H9 (cell line): ENCODE measurements at regions not wholly inside any gene's neighbourhood (a gene's known extent, or its start where the extent isn't known, plus 50 kb on each side); places are given as distances from the start of the nearest gene placed in this dataset.

Experiments used
- DNase-seq: peaks from one replicate; pipeline ENCODE4 v3.0.0-alpha.2; 2017
- H2AFZ ChIP-seq: one replicate; pipeline ENCODE4 v1.6.1; 2013; ENCODE audit warnings: mild to moderate bottlenecking, low read length, control low read depth, moderate library complexity
- H2AK5ac ChIP-seq: 2 replicates; pipeline ENCODE4 v1.6.1; 2013; ENCODE audit warnings: low read length, control low read depth, mixed read lengths; ENCODE audit not compliant: insufficient read length
- H2BK120ac ChIP-seq: one replicate; pipeline ENCODE4 v1.6.1; 2013; ENCODE audit warnings: low read depth, mild to moderate bottlenecking, low read length, control low read depth, inconsistent platforms; ENCODE audit not compliant: poor library complexity, severe bottlenecking
- H2BK12ac ChIP-seq: 2 replicates; pipeline ENCODE4 v1.6.1; 2013; ENCODE audit warnings: low read length, control low read depth, mixed read lengths, low read depth; ENCODE audit not compliant: insufficient read length
- H2BK15ac ChIP-seq: 2 replicates; pipeline ENCODE4 v1.6.1; 2013; ENCODE audit warnings: low read depth, low read length, control low read depth
- H2BK20ac ChIP-seq: one replicate; pipeline ENCODE4 v1.6.1; 2013; ENCODE audit warnings: low read depth, mild to moderate bottlenecking, low read length, control low read depth, inconsistent platforms; ENCODE audit not compliant: poor library complexity, severe bottlenecking
- H2BK5ac ChIP-seq: 2 replicates; pipeline ENCODE4 v1.6.1; 2013; ENCODE audit warnings: low read length, control low read depth, mixed read lengths; ENCODE audit not compliant: insufficient read length
- H3K14ac ChIP-seq: 2 replicates; pipeline ENCODE4 v1.6.1; 2013; ENCODE audit warnings: low read length, control low read depth; ENCODE audit not compliant: insufficient read depth
- H3K18ac ChIP-seq: 2 replicates; pipeline ENCODE4 v1.6.1; 2013; ENCODE audit warnings: low read depth, mild to moderate bottlenecking, mixed read lengths, low read length, control low read depth; ENCODE audit not compliant: insufficient read length
- H3K23ac ChIP-seq: 2 replicates; pipeline ENCODE4 v1.6.1; 2013; ENCODE audit warnings: low read length, control low read depth, mixed read lengths, low read depth; ENCODE audit not compliant: insufficient read length
- H3K23me2 ChIP-seq: 2 replicates; pipeline ENCODE4 v1.6.1; 2013; ENCODE audit warnings: low read depth, mild to moderate bottlenecking, mixed read lengths, low read length, control low read depth; ENCODE audit not compliant: insufficient read length, poor library complexity, severe bottlenecking
- H3K27ac ChIP-seq: 2 replicates; pipeline ENCODE4 v1.5.1; 2013; ENCODE audit warnings: low read length, control low read depth, mixed read lengths, low read depth; ENCODE audit not compliant: insufficient read length
- H3K27me3 ChIP-seq: 2 replicates; pipeline ENCODE4 v1.6.1; 2013; ENCODE audit warnings: low read length, control low read depth, inconsistent platforms; ENCODE audit not compliant: insufficient read depth
- H3K4ac ChIP-seq: 2 replicates; pipeline ENCODE4 v1.6.1; 2013; ENCODE audit warnings: low read depth, mild to moderate bottlenecking, control low read depth, inconsistent platforms, low read length, moderate library complexity
- H3K4me1 ChIP-seq: 2 replicates; pipeline ENCODE4 v1.6.1; 2013; ENCODE audit warnings: low read length, control low read depth, inconsistent platforms; ENCODE audit not compliant: insufficient read depth
- H3K4me2 ChIP-seq: 2 replicates; pipeline ENCODE4 v1.6.1; 2013; ENCODE audit warnings: low read length, control low read depth, mixed read lengths; ENCODE audit not compliant: insufficient read length, insufficient read depth
- H3K56ac ChIP-seq: 2 replicates; pipeline ENCODE4 v1.6.1; 2013; ENCODE audit warnings: low read depth, mild to moderate bottlenecking, mixed read lengths, low read length, control low read depth; ENCODE audit not compliant: insufficient read length
- H3K79me1 ChIP-seq: 2 replicates; pipeline ENCODE4 v1.6.1; 2013; ENCODE audit warnings: low read depth, mild to moderate bottlenecking, moderate library complexity, low read length, control low read depth, inconsistent platforms; ENCODE audit not compliant: insufficient read depth, poor library complexity, severe bottlenecking
- H3K79me2 ChIP-seq: 2 replicates; pipeline ENCODE4 v1.6.1; 2013; ENCODE audit warnings: low read length, control low read depth, inconsistent platforms; ENCODE audit not compliant: insufficient read depth
- H3K9ac ChIP-seq: 2 replicates; pipeline ENCODE4 v1.6.1; 2013; ENCODE audit warnings: low read length, control low read depth, mixed read lengths; ENCODE audit not compliant: insufficient read length; ENCODE audit errors: extremely low read depth
- H3K9me3 ChIP-seq: one replicate; pipeline ENCODE4 v1.6.1; 2013; ENCODE audit warnings: low read depth, low read length, inconsistent platforms; ENCODE audit not compliant: control insufficient read depth
- H3T11ph ChIP-seq: one replicate; pipeline ENCODE4 v1.6.1; 2013; ENCODE audit warnings: mild to moderate bottlenecking, low read length, control low read depth, inconsistent platforms
- H4K20me1 ChIP-seq: one replicate; pipeline ENCODE4 v1.6.1; 2013; ENCODE audit not compliant: control insufficient read depth, insufficient read length, insufficient read depth
- H4K5ac ChIP-seq: 2 replicates; pipeline ENCODE4 v1.6.1; 2013; ENCODE audit warnings: low read depth, mild to moderate bottlenecking, mixed read lengths, low read length, control low read depth; ENCODE audit not compliant: insufficient read length
- H4K8ac ChIP-seq: replicated peaks from 2 replicates; pipeline ENCODE4 v1.6.1; 2013; ENCODE audit warnings: low read length, control low read depth, mixed read lengths, low read depth; ENCODE audit not compliant: insufficient read length
- H4K91ac ChIP-seq: 2 replicates; pipeline ENCODE4 v1.6.1; 2013; ENCODE audit warnings: low read depth, mild to moderate bottlenecking, moderate library complexity, mixed read lengths, low read length, control low read depth; ENCODE audit not compliant: insufficient read length
- H3K27ac Mint-ChIP-seq, 3 experiments: 2 replicates in 2 of 3; 3 replicates in 1 of 3; pipeline ENCODE4 v1.8.0; 2020 to 2021; ENCODE audit warnings: mixed read lengths in 3 of 3, mild to moderate bottlenecking in 1 of 3, moderate library complexity in 1 of 3
- H3K27me3 Mint-ChIP-seq: 2 replicates; pipeline ENCODE4 v1.8.0; 2021; ENCODE audit warnings: low read depth, mild to moderate bottlenecking, moderate library complexity, mixed read lengths
- H3K36me3 Mint-ChIP-seq, 3 experiments: 2 replicates in 2 of 3; 3 replicates in 1 of 3; pipeline ENCODE4 v1.8.0; 2020 to 2021; ENCODE audit warnings: low read depth in 3 of 3, mixed read lengths in 3 of 3; ENCODE audit not compliant: insufficient read depth in 1 of 3
- H3K4me1 Mint-ChIP-seq, 2 experiments: 2 replicates each; pipeline ENCODE4 v1.8.0; 2020; ENCODE audit warnings: mixed read lengths in 2 of 2
- H3K4me3 Mint-ChIP-seq, 2 experiments: 2 replicates in 1 of 2; 3 replicates in 1 of 2; pipeline ENCODE4 v1.8.0; 2020 to 2021; ENCODE audit warnings: mild to moderate bottlenecking in 2 of 2, mixed read lengths in 2 of 2, moderate library complexity in 1 of 2
- H3K9me3 Mint-ChIP-seq, 2 experiments: 2 replicates in 1 of 2; 3 replicates in 1 of 2; pipeline ENCODE4 v1.8.0; 2020; ENCODE audit warnings: mild to moderate bottlenecking in 2 of 2, mixed read lengths in 2 of 2, moderate library complexity in 1 of 2
- TF ChIP-seq, protein P1 (sequence below): fragments of 200-600 bp; sonication (generic); conservative IDR thresholded peaks from 3 replicates; pipeline ENCODE4 v1.8.0; 2021; ENCODE audit warnings: antibody characterized with exemption, mild to moderate bottlenecking

DNA sequence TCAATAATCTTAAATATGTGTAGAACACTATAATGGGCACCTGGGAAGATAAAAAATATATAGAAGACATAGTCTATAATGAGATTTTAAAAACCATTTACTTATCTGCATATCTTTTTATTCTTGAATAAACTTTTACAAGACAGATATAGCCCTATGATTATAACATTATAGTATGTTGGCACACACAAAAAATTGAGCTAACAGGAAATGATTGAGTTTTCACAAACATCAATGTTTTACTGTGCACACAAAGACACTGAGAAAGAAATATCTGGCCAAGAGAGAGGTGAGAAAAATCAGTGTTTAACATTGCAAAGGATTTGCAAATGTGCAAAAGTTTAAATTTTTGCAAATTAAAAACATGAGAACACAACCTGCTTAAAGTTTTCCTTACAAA, 124.3 kb downstream of the BBS10 start:
- no peak overlapping the region for H4K91ac ChIP-seq
- H2BK12ac ChIP-seq, result no peak overlapping the region
- no peak overlapping the region for H3K27ac ChIP-seq
- H2BK15ac ChIP-seq, result no peak overlapping the region
- no peaks in the 10 kb centered on the region for H4K20me1 ChIP-seq
- H2BK120ac ChIP-seq, result no peak overlapping the region
- no peaks in the 10 kb centered on the region for H3K4me1 ChIP-seq
- H2BK20ac ChIP-seq, result no peak overlapping the region
- H3K4me2 ChIP-seq, result no peak overlapping the region
- no peak overlapping the region for H2AFZ ChIP-seq
- no peaks in the 10 kb centered on the region for H3K23me2 ChIP-seq
- no peak overlapping the region for H4K5ac ChIP-seq
- TF ChIP-seq, protein P1, sequence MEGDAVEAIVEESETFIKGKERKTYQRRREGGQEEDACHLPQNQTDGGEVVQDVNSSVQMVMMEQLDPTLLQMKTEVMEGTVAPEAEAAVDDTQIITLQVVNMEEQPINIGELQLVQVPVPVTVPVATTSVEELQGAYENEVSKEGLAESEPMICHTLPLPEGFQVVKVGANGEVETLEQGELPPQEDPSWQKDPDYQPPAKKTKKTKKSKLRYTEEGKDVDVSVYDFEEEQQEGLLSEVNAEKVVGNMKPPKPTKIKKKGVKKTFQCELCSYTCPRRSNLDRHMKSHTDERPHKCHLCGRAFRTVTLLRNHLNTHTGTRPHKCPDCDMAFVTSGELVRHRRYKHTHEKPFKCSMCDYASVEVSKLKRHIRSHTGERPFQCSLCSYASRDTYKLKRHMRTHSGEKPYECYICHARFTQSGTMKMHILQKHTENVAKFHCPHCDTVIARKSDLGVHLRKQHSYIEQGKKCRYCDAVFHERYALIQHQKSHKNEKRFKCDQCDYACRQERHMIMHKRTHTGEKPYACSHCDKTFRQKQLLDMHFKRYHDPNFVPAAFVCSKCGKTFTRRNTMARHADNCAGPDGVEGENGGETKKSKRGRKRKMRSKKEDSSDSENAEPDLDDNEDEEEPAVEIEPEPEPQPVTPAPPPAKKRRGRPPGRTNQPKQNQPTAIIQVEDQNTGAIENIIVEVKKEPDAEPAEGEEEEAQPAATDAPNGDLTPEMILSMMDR, result no peak
- H3K27me3 ChIP-seq, result no peaks in the 10 kb centered on the region
- Mint-ChIP-seq H3K9me3 (no peaks in the 10 kb centered on the region), H3K27me3 (no peaks in the 10 kb centered on the region), H3K36me3 (no peaks in the 10 kb centered on the region), H3K4me1 (peaks cover 4 to 5% of the 10 kb centered on the region in 2 experiments; a peak in 3 of 4 replicates), H3K4me3 (no peak overlapping the region), H3K27ac (no peak overlapping the region)
- no peak overlapping the region for H2AK5ac ChIP-seq
- H3K79me1 ChIP-seq, result no peaks in the 10 kb centered on the region
- no peaks in the 10 kb centered on the region for H3K9me3 ChIP-seq
- no peaks in the 10 kb centered on the region for H3K79me2 ChIP-seq
- H2BK5ac ChIP-seq, result no peak overlapping the region
- H3K18ac ChIP-seq, result no peak overlapping the region
- H3K14ac ChIP-seq, result no peak overlapping the region
- H3T11ph ChIP-seq, result no peak overlapping the region
- no peak overlapping the region for H3K9ac ChIP-seq
- H3K4ac ChIP-seq, result no peak overlapping the region
- no peak overlapping the region for H3K23ac ChIP-seq
- no peak overlapping the region for H4K8ac ChIP-seq
- H3K56ac ChIP-seq, result no peak overlapping the region
- no peak for DNase-seq
